ENCODE measurements at regions not wholly inside any gene's neighbourhood (a gene's known extent, or its start where the extent isn't known, plus 50 kb on each side); places are given as distances from the start of the nearest gene placed in this dataset.

DNA sequence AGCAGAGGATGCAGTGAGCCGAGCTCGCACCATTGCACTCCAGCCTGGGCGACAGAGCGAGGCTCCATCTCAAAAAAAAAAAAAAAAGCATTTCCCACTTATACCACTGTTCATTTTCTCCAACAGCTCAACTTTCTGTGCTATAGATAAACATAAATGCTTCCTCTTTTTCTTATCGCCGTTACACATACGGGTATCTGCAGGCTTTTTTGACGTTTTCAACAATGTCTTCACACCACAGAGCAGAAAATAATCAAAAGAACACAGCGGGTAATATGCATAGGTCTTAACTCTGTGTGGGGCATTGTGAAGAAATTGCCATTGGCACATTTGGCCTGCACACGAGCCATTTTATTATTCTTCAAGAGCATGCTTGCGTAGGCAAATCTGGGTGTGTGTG is 86.4 kb downstream of the CAPZA3 start:
- TF ChIP-seq, protein P1, sequence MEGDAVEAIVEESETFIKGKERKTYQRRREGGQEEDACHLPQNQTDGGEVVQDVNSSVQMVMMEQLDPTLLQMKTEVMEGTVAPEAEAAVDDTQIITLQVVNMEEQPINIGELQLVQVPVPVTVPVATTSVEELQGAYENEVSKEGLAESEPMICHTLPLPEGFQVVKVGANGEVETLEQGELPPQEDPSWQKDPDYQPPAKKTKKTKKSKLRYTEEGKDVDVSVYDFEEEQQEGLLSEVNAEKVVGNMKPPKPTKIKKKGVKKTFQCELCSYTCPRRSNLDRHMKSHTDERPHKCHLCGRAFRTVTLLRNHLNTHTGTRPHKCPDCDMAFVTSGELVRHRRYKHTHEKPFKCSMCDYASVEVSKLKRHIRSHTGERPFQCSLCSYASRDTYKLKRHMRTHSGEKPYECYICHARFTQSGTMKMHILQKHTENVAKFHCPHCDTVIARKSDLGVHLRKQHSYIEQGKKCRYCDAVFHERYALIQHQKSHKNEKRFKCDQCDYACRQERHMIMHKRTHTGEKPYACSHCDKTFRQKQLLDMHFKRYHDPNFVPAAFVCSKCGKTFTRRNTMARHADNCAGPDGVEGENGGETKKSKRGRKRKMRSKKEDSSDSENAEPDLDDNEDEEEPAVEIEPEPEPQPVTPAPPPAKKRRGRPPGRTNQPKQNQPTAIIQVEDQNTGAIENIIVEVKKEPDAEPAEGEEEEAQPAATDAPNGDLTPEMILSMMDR (IDR thresholded peaks at IDR 0.05): no peak
- TF ChIP-seq ZFX (IDR thresholded peaks at IDR 0.05; ENCODE audit: borderline replicate concordance): no peak
